ENCODE measurements at regions not wholly inside any gene's neighbourhood (a gene's known extent, or its start where the extent isn't known, plus 50 kb on each side); places are given as distances from the start of the nearest gene placed in this dataset.

DNA sequence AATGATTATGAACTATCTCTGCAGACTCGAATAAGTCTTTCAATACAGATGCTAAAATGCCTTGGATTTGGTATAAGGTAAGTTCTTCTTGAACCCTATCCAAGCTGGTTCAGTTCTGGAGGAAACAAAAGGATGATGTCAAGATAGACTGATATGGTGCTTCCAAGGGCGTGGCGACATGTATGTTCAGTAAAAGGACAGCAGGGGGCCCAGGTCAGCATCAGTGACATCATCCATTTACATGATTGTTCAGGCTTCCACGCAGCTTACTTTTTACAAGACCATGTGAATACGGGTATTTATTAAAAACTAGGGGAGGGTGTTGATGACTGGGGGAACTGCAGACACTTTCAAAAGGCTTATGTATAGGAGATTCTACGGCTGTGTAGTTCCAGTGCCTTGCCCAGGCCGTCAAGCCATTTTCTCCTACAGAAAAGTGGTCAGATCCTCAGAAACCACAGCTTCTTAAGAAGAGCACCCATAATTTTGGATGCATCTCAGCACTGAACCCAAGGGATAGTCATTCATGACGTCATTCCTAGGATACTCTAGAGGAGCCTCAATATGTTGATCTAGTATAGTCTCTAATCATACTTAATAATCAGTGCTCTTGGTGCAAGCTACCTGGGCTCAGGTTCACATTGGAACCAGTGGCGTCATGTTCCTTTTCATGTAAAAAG, 527.7 kb downstream of the FUT8 start (continued):
- TF ChIP-seq, protein P1, sequence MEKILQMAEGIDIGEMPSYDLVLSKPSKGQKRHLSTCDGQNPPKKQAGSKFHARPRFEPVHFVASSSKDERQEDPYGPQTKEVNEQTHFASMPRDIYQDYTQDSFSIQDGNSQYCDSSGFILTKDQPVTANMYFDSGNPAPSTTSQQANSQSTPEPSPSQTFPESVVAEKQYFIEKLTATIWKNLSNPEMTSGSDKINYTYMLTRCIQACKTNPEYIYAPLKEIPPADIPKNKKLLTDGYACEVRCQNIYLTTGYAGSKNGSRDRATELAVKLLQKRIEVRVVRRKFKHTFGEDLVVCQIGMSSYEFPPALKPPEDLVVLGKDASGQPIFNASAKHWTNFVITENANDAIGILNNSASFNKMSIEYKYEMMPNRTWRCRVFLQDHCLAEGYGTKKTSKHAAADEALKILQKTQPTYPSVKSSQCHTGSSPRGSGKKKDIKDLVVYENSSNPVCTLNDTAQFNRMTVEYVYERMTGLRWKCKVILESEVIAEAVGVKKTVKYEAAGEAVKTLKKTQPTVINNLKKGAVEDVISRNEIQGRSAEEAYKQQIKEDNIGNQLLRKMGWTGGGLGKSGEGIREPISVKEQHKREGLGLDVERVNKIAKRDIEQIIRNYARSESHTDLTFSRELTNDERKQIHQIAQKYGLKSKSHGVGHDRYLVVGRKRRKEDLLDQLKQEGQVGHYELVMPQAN (conservative IDR thresholded peaks at IDR 0.05): no peak
- TF ChIP-seq EGR1 (IDR thresholded peaks at IDR 0.05; ENCODE audit: borderline replicate concordance in 1 of 2, low read depth in 2 of 2, low read length in 2 of 2): no peak
- TF ChIP-seq ZSCAN29 (IDR thresholded peaks at IDR 0.05): no peak
- TF ChIP-seq STAT3 (IDR thresholded peaks at IDR 0.05; ENCODE audit: low read depth, low read length): no peak
- TF ChIP-seq EED (IDR thresholded peaks at IDR 0.05; ENCODE audit: low read depth): no peak
- TF ChIP-seq YY1 (IDR thresholded peaks at IDR 0.05; ENCODE audit: low read depth, low read length): no peak
- TF ChIP-seq EZH2 (IDR thresholded peaks at IDR 0.05; ENCODE audit: borderline replicate concordance, control insufficient read depth, low read depth, low read length): no peak
- no peak for TF ChIP-seq TBL1XR1 (IDR thresholded peaks at IDR 0.05; ENCODE audit: low read depth, low read length)
- no peak for TF ChIP-seq ZNF274 (IDR thresholded peaks at IDR 0.05; ENCODE audit: insufficient read depth, insufficient read length)
- no peak for TF ChIP-seq EP300 (IDR thresholded peaks at IDR 0.05; ENCODE audit: borderline replicate concordance in 1 of 2, control insufficient read depth in 1 of 2, low read depth in 2 of 2, low read length in 2 of 2)
- no peak for TF ChIP-seq RCOR1 (conservative IDR thresholded peaks at IDR 0.05; ENCODE audit: low read depth, low read length)
- TF ChIP-seq, protein P2, sequence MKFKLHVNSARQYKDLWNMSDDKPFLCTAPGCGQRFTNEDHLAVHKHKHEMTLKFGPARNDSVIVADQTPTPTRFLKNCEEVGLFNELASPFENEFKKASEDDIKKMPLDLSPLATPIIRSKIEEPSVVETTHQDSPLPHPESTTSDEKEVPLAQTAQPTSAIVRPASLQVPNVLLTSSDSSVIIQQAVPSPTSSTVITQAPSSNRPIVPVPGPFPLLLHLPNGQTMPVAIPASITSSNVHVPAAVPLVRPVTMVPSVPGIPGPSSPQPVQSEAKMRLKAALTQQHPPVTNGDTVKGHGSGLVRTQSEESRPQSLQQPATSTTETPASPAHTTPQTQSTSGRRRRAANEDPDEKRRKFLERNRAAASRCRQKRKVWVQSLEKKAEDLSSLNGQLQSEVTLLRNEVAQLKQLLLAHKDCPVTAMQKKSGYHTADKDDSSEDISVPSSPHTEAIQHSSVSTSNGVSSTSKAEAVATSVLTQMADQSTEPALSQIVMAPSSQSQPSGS (IDR thresholded peaks at IDR 0.05; ENCODE audit: low read length): peak; percentile 67
- TF ChIP-seq CHD1 (IDR thresholded peaks at IDR 0.05; ENCODE audit: low read depth, low read length): no peak
- TF ChIP-seq CHD2 (IDR thresholded peaks at IDR 0.05; ENCODE audit: borderline replicate concordance, low read depth, low read length): no peak
- no peak for TF ChIP-seq JUND (IDR thresholded peaks at IDR 0.05; ENCODE audit: low read depth, low read length)
- TF ChIP-seq, protein P3, sequence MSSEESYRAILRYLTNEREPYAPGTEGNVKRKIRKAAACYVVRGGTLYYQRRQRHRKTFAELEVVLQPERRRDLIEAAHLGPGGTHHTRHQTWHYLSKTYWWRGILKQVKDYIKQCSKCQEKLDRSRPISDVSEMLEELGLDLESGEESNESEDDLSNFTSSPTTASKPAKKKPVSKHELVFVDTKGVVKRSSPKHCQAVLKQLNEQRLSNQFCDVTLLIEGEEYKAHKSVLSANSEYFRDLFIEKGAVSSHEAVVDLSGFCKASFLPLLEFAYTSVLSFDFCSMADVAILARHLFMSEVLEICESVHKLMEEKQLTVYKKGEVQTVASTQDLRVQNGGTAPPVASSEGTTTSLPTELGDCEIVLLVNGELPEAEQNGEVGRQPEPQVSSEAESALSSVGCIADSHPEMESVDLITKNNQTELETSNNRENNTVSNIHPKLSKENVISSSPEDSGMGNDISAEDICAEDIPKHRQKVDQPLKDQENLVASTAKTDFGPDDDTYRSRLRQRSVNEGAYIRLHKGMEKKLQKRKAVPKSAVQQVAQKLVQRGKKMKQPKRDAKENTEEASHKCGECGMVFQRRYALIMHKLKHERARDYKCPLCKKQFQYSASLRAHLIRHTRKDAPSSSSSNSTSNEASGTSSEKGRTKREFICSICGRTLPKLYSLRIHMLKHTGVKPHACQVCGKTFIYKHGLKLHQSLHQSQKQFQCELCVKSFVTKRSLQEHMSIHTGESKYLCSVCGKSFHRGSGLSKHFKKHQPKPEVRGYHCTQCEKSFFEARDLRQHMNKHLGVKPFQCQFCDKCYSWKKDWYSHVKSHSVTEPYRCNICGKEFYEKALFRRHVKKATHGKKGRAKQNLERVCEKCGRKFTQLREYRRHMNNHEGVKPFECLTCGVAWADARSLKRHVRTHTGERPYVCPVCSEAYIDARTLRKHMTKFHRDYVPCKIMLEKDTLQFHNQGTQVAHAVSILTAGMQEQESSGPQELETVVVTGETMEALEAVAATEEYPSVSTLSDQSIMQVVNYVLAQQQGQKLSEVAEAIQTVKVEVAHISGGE (CRISPR knock-in tag; IDR thresholded peaks at IDR 0.05): no peak
- TF ChIP-seq RAD21 (IDR thresholded peaks at IDR 0.05; ENCODE audit: insufficient read depth, low read depth, low read length): peak; percentile 26; the same call in 1 of the 2 replicates
- TF ChIP-seq, protein P4, sequence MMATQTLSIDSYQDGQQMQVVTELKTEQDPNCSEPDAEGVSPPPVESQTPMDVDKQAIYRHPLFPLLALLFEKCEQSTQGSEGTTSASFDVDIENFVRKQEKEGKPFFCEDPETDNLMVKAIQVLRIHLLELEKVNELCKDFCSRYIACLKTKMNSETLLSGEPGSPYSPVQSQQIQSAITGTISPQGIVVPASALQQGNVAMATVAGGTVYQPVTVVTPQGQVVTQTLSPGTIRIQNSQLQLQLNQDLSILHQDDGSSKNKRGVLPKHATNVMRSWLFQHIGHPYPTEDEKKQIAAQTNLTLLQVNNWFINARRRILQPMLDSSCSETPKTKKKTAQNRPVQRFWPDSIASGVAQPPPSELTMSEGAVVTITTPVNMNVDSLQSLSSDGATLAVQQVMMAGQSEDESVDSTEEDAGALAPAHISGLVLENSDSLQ (IDR thresholded peaks at IDR 0.05): no peak
- TF ChIP-seq ATF7 (IDR thresholded peaks at IDR 0.05; ENCODE audit: low read depth): peak; percentile 83
- no peak for TF ChIP-seq MTA2 (IDR thresholded peaks at IDR 0.05; ENCODE audit: low read depth)
- TF ChIP-seq PAX5 (IDR thresholded peaks at IDR 0.05; ENCODE audit: borderline replicate concordance, low read depth, low read length): no peak
- TF ChIP-seq CREB1 (IDR thresholded peaks at IDR 0.05; ENCODE audit: low read depth): peak; percentile 50; the same call in 1 of the 2 replicates
- no peak for TF ChIP-seq SUZ12 (IDR thresholded peaks at IDR 0.05; ENCODE audit: unreplicated experiment)
- TF ChIP-seq NR2C2 (IDR thresholded peaks at IDR 0.05; ENCODE audit: borderline replicate concordance, control insufficient read depth, insufficient read length, low read depth): no peak

Measured in GM12878 (cell line).